T47D (cell line): ENCODE measurements at regions not wholly inside any gene's neighbourhood (a gene's known extent, or its start where the extent isn't known, plus 50 kb on each side); places are given as distances from the start of the nearest gene placed in this dataset.
"Not testable (repeated sequence)": the region's sequence is repeated elsewhere in the genome, so short reads cannot be mapped to it uniquely, and the experiment has no call there.

Source experiments
- DNase-seq, 2 experiments: peaks; one replicate each; pipeline versions ENCODE4 v3.0.0 to v3.0.0-alpha.2; 2011 to 2012; ENCODE audit warnings: low read depth in 1 of 2, low spot score in 1 of 2
- JUND ChIP-seq: IDR thresholded peaks from 2 replicates; pipeline ENCODE4 v1.6.1; 2012; ENCODE audit warnings: low read depth
- in situ Hi-C: cut with HindIII; loops from 2 replicates; pipeline ENCODE4 v1.10.0; 2016; ENCODE audit warnings: low sequenced_read_pairs, low pct_unique_long_range_greater_than_20kb

DNA sequence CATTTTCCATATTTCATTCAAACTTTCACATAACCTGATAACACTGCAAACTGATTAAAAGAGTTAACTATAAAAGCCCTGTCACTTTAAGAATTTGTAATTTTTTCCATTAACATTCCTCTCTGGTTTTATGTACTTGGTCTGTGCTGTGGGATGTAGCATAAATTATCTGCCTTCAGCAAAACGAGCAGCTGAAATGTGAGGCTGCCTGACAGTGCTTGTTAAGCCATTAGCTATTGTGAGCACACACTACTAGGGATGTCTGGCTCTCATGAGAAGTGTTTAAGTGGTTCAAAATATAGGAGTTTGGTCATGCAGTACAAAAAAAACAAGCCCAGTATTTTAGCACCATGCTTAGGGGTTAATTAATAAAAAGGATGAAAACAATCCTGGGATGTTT, 63.0 kb downstream of the HOXA1 start:
- TF ChIP-seq JUND: no peak
- DNase-seq: no peak
- in situ Hi-C loops: no loop called here

GRCh38 chr7:27031289-27032172, 64.3 kb downstream of the HOXA1 start:
- no peak for TF ChIP-seq JUND
- in situ Hi-C loops: no loop called here
- DNase-seq: no peak

DNA sequence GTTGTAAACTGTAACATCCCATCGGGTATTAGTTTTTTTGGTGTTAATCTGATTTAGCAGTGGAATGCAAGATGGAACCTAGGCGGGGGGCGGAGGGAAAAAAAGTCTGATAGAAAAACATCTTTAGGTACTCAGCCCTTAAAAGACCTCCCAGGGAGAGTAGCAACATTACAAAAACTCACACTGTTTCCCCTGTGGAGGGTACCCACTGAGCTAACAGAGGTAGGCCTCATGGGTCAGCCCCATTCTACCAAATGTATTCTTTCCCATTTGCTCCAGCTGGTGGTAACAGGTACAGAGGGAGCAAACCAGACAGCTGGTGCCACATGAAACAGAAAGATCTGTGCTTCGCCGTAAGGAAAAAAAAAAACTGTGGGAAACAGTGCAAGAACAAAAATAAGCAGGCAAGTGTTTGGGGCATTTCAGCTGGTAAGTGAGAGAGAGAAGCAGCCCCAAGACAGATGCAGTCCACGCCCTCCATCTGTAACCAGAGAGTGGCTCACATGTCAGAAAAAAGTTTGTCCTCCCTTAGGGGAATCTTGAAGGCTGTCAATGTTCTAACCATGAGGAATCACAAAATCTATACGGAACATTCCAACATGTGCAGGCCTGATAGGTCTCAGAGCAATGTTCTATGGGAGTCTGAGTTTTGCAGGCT, 65.3 kb downstream of the HOXA1 start:
- no peak for DNase-seq
- TF ChIP-seq JUND: no peak
- in situ Hi-C loops: no loop called here

GRCh38 chr7:27025270-27025669, 70.5 kb downstream of the HOXA1 start:
- no peak for TF ChIP-seq JUND
- in situ Hi-C loops: no loop called here
- peak in 1 of 2 experiments; percentile 69 for DNase-seq

DNA sequence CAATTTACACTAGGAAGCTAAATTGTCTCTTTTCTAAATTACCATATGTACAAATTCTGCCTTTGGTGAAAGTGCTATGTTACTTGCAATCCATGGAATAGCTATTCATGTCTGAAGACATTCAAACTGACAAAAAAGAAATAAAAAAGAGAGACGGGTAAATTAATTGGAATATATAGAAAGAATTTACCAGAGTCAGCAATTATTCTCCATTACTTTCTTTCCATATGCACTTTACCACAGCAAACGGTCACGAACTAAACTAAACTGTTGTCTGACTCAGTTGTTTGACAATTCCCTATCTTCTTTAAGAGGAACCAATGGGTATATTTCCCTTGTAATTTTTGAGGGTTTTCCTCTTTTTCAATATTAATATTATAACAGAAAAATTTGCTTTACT, 85.7 kb downstream of the HOXA1 start:
- no peak for DNase-seq
- in situ Hi-C loops: no loop called here
- no peak for TF ChIP-seq JUND

GRCh38 chr7:27000496-27000895, 95.3 kb downstream of the HOXA1 start:
- in situ Hi-C loops: no loop called here
- no peak for DNase-seq
- TF ChIP-seq JUND: no peak

- in situ Hi-C loops, DNase-seq: not testable (repeated sequence)
Measured at GRCh38 chr7:26998284-26998683, 97.5 kb downstream of the HOXA1 start.

DNA sequence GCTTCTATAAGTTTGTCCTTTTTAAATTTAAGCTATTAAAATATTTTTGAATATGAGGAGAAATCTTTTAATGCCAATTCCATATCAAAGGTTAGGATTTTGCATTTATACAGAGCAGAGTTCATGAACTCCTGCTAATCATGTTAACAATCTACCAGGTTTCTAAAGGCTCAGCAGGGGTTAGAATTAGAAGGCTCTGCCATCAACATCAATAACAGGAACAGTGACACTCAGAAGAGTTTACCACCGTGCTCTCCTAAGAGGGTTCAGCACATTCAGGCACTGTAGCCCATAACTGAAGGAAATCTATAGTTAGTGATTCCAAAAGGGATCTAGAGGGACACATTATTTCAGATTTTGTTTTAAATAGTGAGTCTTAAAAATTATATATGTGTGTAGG, 100.1 kb downstream of the HOXA1 start:
- no peak for TF ChIP-seq JUND
- in situ Hi-C loops: no loop called here
- DNase-seq: no peak

DNA sequence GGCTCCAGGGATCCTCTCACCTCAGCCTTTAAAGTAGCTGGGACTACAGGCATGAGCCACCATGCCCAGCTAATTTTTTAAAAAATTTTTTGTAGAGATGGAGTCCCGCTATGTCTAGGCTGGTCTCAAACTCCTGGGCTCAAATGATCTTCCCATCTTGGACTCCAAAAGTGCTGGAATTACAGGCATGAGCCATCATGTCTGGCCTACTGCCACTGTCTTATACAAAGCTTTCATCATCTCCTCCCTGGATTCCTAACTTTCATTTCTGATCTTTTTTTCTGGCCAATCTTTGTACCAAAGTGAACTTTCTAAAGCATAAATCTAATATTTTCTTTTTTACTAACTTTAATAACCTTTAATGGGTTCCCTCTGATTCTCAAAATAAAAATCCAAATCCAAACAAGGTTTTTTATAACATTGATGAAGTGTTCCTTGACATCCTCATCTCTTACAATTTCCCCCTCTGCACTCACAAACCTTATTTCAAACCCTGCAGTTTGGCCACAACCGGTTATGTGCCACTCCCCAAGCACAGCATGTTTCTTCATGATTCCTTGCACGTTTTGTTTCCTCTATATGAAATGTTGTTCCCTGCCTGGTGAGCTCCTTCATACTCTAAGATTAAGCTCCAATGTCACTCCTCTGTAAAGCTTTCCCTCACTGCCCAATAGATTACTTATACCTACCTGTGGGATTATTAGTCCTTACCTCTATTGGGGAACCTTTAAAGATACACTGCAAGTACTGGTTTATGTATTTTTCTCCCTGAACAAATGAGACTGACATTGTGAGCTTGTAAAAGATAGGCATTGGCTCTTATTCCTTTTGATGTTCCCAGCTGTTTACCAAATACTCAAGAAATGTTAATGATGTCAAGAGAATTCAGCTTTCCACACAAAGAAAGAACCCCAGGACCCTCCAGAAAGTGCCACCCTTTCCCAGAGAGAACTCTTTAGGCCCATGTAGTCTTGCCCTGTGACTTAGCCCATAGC, 101.7 kb downstream of the HOXA1 start:
- no peak for DNase-seq
- in situ Hi-C loops: no loop called here
- TF ChIP-seq JUND: no peak

DNA sequence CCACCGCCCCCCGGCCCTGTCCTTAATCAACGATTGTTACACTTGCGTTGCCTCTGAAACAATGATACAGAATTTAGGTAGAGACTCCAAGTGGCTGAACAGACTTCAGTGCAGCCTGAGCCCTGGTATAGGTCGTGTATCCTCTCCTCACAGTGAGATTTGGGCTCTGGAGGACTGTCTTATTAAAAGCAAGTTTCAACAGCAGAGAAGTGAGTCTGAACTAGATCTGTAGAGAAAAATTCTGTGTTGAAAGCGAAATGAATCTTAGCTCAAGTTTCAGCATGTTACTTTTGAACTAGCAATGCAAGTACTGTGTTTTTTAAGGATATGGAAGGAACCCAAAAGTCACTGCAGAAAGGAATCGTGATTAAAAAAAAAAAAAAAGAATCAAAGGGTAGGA, 103.1 kb downstream of the HOXA1 start:
- TF ChIP-seq JUND: no peak
- DNase-seq: no peak
- in situ Hi-C loops: no loop called here

GRCh38 chr7:26991796-26992195, 104.0 kb downstream of the HOXA1 start:
- TF ChIP-seq JUND: no peak
- in situ Hi-C loops: no loop called here
- no peak for DNase-seq

- in situ Hi-C loops: no loop called here
- DNase-seq: peak in 1 of 2 experiments; percentile 33
- TF ChIP-seq JUND: no peak
Measured at GRCh38 chr7:26989897-26990670, 105.7 kb downstream of the HOXA1 start.
